ENCODE measurements at regions not wholly inside any gene's neighbourhood (a gene's known extent, or its start where the extent isn't known, plus 50 kb on each side); places are given as distances from the start of the nearest gene placed in this dataset.

GRCh38 chr12:77323788-77324415 is 258.5 kb upstream of the E2F7 start:
- POLR2A ChIA-PET, result no interaction called here
- no peak for ATAC-seq (ENCODE audit: low read depth)
- Mint-ChIP-seq H3K9me3 (ENCODE audit: insufficient read depth) (no peaks in the 10 kb centered on the region), H3K4me3 (peak overlapping the region; percentile 9), H3K27me3 (peaks cover 51% of the 10 kb centered on the region), H3K27ac (no peak overlapping the region), H3K4me1 (peaks cover 17% of the 10 kb centered on the region)
- Histone ChIP-seq H3K4me1 (ENCODE audit: control insufficient read depth in 2 of 2, insufficient read depth in 2 of 2, low read length in 2 of 2) (peaks cover 7 to 10% of the 10 kb centered on the region in 2 donors), H3K9ac (ENCODE audit: low read length) (no peak overlapping the region), H3K9me3 (ENCODE audit: control extremely low read depth in 1 of 3, control insufficient read depth in 2 of 3, insufficient read depth in 1 of 3, low read length in 2 of 3) (no peaks in the 10 kb centered on the region), H2AFZ (ENCODE audit: insufficient read depth, low read depth, low read length, poor library complexity, severe bottlenecking) (no peak overlapping the region), H3K27ac (ENCODE audit: low read length in 2 of 2) (no peak overlapping the region), H3K4me2 (replicated peaks; ENCODE audit: low read depth, low read length, poor library complexity, severe bottlenecking) (no peak overlapping the region), H3K79me2 (ENCODE audit: control insufficient read depth, insufficient read depth, low read length) (no peaks in the 10 kb centered on the region), H4K20me1 (ENCODE audit: control insufficient read depth, insufficient read depth, low read length, poor library complexity, severe bottlenecking) (no peaks in the 10 kb centered on the region), H3K27me3 (replicated peaks in 1 of 4; ENCODE audit: control extremely low read depth in 1 of 4, control insufficient read depth in 3 of 4, insufficient read depth in 4 of 4, low read length in 3 of 4) (peaks cover 0 to 23% (median 21%) of the 10 kb centered on the region in 4 experiments), H3K36me3 (replicated peaks in 1 of 2; ENCODE audit: control extremely low read depth in 1 of 2, control insufficient read depth in 1 of 2, extremely low read depth in 1 of 2, insufficient read depth in 2 of 2, low read length in 1 of 2) (no peaks in the 10 kb centered on the region), H3K4me3 (ENCODE audit: control extremely low read depth in 1 of 5, extremely low read depth in 1 of 5, insufficient read depth in 1 of 5, low read depth in 2 of 5, low read length in 4 of 5) (no peak overlapping the region)
- intact Hi-C loops (cut with micrococcal nuclease), result no loop called here
- WGBS (ENCODE audit: insufficient coverage), result 57% methylated on average over 1 of the region's 6 CpGs
- DNase-seq, result no peak
- TF ChIP-seq CTCF (IDR thresholded peaks at IDR 0.05), result no peak
- TF ChIP-seq EZH2 (IDR thresholded peaks at IDR 0.05; ENCODE audit: borderline replicate concordance, insufficient read depth, low read depth, low read length, poor library complexity, severe bottlenecking), result no peak
- CTCF ChIA-PET, result no interaction called here

GRCh38 chr12:77319166-77319565 is 253.8 kb upstream of the E2F7 start:
- Histone ChIP-seq H3K9me3 (ENCODE audit: control extremely low read depth in 1 of 3, control insufficient read depth in 2 of 3, insufficient read depth in 1 of 3, low read length in 2 of 3) (no peaks in the 10 kb centered on the region), H3K27me3 (replicated peaks in 1 of 4; ENCODE audit: control extremely low read depth in 1 of 4, control insufficient read depth in 3 of 4, insufficient read depth in 4 of 4, low read length in 3 of 4) (peaks cover 0 to 13% (median 9%) of the 10 kb centered on the region in 4 experiments), H3K36me3 (replicated peaks in 1 of 2; ENCODE audit: control extremely low read depth in 1 of 2, control insufficient read depth in 1 of 2, extremely low read depth in 1 of 2, insufficient read depth in 2 of 2, low read length in 1 of 2) (no peaks in the 10 kb centered on the region), H2AFZ (ENCODE audit: insufficient read depth, low read depth, low read length, poor library complexity, severe bottlenecking) (no peak overlapping the region), H3K4me2 (replicated peaks; ENCODE audit: low read depth, low read length, poor library complexity, severe bottlenecking) (no peak overlapping the region), H3K79me2 (ENCODE audit: control insufficient read depth, insufficient read depth, low read length) (no peaks in the 10 kb centered on the region), H3K4me1 (ENCODE audit: control insufficient read depth in 2 of 2, insufficient read depth in 2 of 2, low read length in 2 of 2) (no peaks in the 10 kb centered on the region), H4K20me1 (ENCODE audit: control insufficient read depth, insufficient read depth, low read length, poor library complexity, severe bottlenecking) (no peaks in the 10 kb centered on the region), H3K4me3 (ENCODE audit: control extremely low read depth in 1 of 5, extremely low read depth in 1 of 5, insufficient read depth in 1 of 5, low read depth in 2 of 5, low read length in 4 of 5) (no peak overlapping the region), H3K27ac (ENCODE audit: low read length in 2 of 2) (no peak overlapping the region), H3K9ac (ENCODE audit: low read length) (no peak overlapping the region)
- DNase-seq (no peak), ATAC-seq (ENCODE audit: low read depth) (no peak)
- TF ChIP-seq CTCF (IDR thresholded peaks at IDR 0.05), result no peak
- no peak for TF ChIP-seq EZH2 (IDR thresholded peaks at IDR 0.05; ENCODE audit: borderline replicate concordance, insufficient read depth, low read depth, low read length, poor library complexity, severe bottlenecking)
- Mint-ChIP-seq H3K4me3 (no peak overlapping the region), H3K9me3 (ENCODE audit: insufficient read depth) (no peaks in the 10 kb centered on the region), H3K27me3 (peaks cover 21% of the 10 kb centered on the region), H3K27ac (no peak overlapping the region), H3K4me1 (peaks cover 4% of the 10 kb centered on the region)
- CTCF ChIA-PET, result no interaction called here
- POLR2A ChIA-PET, result no interaction called here
- 83% methylated on average over 1 of the region's 2 CpGs for WGBS (ENCODE audit: insufficient coverage)
- intact Hi-C loops (cut with micrococcal nuclease), result no loop called here
